Left renal pelvis (tissue), 4 donors: ENCODE measurements at regions not wholly inside any gene's neighbourhood (a gene's known extent, or its start where the extent isn't known, plus 50 kb on each side); places are given as distances from the start of the nearest gene placed in this dataset.
A peak's percentile ranks its signal among the peaks of the same experiment; 100 is the strongest.
"Not testable (repeated sequence)": the region's sequence is repeated elsewhere in the genome, so short reads cannot be mapped to it uniquely, and the experiment has no call there.

Source experiments
- DNase-seq, 4 donors: peaks; one replicate each; pipeline ENCODE4 v3.0.0-alpha.2; 2013; ENCODE audit warnings: low read depth in 4 of 4, low spot score in 3 of 4

DNA sequence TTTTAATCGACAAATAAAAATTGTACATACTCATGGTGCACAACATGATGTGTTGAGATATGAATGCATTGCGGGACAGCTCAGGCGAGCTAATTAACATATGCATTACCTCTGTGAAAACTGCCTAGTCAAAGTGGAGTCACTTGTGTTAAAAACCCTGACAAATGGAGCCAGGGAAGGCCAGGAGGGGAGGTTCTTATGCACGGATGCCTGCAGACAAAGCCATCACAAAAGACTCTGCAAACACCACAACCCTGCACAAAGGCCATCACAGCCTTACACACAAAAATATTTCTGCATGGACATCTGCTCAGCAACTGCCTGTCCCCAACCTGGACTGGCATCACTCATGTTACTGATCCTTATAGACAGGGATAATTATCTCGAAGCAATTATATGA is 204.4 kb upstream of the AJAP1 start:
- DNase-seq = no peak

DNA sequence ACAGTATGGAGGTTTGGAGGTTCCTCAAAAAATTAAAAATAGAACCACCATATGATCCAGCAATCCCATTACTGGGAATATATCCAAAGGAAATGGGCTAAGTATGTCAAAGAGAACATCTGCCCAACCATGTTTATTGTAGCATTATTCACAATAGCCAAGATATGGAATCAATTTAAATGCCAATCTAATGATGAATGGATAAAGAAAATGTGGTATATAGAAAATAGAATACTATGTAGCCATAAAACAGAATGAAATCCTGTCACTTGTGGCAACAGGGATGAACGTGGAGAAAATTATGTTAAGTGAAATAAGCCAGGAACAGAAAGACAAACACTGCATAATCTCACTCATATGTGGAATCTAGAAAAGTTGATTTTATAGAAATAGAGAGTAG is 201.7 kb upstream of the AJAP1 start:
- no peak for DNase-seq

DNA sequence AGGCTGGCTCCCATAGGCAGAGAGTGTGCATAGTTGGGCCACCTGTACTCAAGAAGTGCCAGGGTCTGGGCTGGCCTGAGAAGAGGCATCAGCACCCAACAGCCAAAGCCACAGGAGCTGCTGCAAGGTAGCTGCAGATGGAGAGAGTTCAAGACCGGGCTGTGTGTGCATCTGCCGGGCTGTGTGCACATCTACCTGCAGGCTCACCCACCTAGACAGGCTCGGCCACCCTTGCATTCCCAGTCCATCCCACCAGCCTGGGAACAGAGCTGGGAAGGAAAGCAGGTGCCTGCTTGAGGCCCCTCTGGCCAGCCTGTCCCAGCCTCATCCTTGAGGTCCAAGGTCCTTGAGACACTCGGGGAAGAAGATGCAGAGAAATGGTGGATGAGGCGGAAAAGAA is 194.4 kb upstream of the AJAP1 start:
- DNase-seq = no peak

DNA sequence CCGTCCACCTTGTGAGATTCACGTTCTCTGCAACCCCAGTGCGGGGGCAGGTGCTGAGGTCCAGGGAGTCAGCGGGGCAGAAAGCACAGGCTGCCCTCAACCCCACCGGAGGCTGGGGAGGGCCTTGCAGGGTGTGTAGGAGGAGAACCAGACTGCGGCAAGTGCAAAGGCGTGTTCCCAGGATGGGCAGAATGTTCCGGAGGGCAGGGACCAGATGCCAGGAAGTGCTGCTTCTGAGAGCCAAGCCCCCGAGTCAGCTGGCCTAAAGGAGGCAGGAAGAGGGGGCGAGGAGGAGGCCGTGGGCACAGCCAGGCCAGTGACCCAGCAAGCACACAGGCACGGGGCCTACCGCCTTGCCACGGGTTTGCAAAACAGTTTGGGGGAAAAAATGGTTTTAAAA is 193.8 kb upstream of the AJAP1 start:
- DNase-seq = no peak

DNA sequence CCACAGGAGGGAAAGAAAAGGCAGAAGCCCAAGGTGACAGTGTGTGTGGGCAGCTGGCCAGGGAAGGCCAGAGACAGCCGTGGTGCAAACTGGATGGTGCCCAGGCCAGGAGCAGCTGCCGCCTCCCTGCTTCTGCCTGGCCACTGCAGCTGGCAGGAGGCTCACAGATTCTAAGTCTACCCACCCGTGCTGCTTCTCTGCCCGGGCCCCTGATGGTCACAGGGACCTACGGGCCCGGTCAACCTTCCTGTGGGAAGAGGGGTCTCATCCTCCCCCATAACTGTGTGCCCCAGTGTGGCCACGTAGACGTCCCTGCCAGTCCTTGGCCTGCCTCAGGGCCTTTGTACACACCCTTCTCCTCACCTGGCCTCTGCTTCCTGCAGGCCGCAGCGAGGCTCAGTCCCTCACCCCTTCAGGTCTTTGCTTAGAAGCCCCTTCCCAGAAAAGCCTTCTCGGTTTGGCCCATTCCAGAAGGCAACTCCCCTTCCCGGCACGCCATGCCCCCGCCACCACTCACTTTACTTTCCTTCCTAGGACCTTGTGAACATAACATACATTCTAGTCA is 192.6 kb upstream of the AJAP1 start:
- no peak for DNase-seq

DNA sequence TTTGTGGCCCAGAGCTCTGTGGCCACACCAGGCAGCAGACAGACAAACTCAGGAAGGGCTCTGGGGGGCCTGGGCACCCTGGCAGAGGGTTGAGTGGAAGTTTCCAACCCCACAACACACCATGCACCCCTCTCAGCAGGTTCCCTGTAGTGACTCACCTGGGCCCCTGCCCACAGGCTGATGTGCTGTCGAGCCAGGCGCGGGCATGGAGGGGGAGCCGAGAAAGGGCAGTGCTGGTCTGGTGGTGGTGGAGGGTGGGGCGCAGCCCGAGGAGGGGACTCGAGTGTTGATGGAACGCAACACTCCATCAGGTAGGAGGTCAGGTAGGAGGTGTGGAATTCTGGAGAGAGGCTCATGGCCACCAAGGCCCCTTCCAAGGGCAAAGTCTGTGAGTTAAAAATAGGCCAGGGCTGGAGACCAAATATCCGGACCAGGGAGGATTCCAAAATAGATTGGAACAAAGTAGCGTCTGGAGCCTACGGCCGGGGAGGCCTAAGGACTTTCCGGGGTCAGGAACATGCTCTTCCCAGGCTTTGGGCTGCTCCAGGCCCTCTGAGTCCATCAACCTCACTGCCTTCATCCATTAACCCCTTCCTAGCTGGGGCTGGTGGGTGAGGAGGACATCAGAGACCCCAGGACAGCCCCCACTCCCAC is 191.5 kb upstream of the AJAP1 start:
- no peak for DNase-seq

DNA sequence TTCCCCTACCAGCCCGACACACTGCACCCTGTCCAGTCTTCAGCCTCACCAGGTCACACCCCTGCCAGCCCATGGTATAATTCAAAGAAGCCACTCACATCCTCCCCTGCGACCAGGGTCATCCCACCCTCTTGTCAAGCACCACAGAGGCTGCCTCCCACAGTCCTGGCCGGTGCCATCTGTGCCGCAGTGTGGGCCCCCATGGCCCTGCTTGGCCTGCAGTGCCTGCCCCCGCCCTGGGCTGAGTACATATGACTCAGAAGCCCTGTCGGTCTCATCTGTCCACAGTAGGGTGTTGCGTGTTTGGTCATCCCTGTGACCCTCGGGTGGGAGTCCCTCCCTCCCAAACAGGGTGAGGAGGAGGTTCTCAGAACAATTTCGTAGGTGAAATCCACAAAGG is 190.8 kb upstream of the AJAP1 start:
- DNase-seq = no peak

DNA sequence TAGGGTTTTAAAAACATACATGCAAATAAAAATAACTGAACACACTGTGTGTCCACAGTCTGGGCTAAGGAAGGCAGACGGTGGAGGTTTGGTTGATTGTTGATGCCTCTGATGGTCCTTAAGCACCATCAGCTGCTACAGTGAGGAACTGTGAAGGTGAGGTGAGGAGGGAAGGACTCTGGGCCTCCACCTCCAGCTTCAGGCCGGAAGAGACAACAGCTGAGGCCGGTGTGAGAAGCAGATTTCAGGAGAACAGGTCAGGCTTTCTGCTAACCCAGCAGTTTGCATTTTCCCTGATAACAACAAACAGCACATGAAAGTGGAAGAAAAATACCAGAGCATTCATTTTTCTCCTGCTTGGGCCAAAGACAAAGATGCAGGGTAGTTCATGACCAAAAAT is 189.9 kb upstream of the AJAP1 start:
- no peak for DNase-seq

DNA sequence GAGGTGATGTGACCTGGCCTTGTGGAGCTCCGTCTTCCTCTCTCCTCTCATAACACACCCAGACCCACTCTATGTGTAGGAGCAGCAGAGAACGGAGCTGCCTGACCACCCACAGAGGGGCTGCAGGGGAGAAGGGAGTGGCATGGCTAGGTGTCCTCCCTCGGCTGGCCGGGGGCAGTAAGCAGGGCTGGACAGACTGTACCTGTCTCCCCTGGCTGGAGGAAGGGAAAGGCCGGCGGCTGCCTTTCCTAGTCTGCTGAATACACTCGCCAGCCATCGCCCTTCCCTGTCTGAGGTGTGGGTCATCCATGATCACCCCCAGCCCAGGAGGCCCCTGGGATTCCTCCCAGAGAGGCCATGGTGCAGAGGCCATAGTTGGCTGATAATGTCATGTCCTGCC is 187.2 kb upstream of the AJAP1 start:
- DNase-seq = no peak

DNA sequence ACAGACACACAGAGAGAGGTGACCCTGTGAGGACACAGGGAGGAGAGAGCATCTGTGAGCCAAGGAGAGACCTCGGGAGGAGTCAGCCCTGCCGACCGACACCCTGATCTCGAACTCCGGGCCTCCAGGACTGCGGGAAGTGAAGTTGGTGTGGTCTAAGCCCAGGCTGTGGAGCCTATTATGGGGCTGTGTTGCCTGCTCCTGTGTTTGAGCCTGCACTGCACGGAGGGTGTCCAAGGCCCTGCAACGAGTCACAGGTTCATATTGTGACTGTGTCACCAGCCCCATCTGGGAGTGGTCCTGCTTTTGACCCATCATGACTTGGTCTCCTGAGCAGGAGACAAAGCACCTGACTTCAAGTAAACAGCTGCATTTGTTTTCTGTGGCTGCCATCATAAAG is 186.0 kb upstream of the AJAP1 start:
- no peak for DNase-seq

DNA sequence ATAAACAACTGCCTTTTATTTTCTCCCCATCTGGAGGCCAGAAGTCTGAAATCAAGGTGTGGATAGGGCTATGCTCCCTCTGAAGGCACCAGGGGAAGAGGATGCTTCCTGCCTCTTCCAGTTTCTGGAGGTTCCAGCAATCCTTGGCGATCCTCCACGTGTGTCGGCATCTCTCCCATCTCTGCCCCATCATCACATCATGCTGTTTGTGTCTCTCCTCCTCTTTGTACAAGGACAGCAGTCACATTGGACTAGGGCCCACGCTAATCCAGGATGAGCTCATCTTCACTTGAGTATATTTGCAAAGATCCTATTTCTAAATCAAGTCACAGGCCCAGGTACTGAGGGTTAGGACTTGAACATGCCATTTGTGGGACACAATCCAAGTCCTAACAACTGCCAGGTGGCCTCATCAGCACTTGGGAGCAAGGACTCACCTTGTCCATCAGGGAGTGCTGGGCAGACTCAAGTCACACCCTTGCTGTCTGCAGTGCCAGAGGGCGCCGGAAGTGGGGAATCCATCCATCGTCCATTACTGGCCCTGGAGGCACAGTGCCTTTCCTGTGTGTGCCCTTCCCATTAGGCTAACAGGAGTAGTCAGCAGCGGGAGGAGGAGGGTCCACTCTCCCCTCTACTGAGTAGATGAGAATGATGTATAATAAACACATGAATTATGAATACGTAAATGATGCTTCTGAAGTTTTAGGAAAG is 185.4 kb upstream of the AJAP1 start:
- no peak for DNase-seq

DNA sequence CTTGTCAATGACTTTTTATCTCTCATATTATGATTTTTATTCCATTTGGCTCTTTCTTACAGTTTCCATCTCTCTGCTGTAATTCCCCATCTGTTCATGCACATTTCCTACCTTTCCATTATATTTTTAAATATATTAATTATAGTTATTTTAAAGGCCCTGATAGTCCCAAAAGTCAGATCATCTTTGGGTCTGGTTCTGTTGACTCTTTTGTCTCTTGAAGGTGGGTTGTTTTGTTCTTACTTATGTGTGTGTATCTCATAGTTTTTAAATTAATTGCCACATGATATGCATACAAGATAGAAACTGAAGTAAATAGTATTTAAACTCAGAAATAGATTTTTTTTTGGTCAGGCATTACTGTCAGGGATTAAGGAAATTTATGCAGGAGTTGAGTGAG is 178.0 kb upstream of the AJAP1 start:
- no peak for DNase-seq

DNA sequence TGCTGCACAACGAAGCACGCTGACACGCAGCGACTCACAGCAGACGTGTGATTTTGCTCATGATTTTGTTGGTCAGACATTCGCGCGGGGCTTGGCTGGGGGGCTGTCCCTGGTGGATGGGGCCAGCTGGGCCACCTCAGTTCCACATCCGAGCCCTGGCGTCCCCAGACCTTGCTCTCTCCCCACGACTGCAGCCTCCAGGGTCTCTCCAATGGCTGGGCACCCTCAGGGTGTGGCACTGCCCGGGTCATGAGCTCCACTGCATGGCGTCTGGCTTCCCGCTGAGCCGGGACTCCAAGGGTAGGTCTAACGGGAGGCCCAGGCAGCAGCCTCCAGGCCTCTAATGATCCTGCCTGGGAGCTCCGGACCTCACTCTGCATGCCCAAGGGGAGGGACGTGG is 173.0 kb upstream of the AJAP1 start:
- DNase-seq = no peak

DNA sequence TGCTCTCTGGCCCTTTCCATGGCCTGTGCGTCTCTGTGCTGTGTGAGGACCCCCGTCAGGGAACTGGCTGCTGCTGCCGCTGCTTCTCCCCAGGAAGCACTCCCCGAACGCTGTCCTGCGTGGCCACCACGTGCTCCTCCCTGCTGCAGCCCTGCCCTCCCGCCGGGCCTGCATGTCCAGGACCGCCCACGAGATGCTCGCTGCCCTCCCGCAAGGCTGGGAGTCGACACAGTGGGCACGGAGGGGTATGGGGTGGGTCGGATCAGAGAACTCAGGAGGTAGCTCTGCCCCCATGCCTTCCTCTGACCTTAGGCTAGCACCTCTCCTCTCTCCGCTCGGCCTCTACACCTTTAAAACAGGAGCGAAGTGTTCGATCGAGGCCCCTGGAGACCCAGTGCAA is 171.9 kb upstream of the AJAP1 start:
- DNase-seq = no peak

DNA sequence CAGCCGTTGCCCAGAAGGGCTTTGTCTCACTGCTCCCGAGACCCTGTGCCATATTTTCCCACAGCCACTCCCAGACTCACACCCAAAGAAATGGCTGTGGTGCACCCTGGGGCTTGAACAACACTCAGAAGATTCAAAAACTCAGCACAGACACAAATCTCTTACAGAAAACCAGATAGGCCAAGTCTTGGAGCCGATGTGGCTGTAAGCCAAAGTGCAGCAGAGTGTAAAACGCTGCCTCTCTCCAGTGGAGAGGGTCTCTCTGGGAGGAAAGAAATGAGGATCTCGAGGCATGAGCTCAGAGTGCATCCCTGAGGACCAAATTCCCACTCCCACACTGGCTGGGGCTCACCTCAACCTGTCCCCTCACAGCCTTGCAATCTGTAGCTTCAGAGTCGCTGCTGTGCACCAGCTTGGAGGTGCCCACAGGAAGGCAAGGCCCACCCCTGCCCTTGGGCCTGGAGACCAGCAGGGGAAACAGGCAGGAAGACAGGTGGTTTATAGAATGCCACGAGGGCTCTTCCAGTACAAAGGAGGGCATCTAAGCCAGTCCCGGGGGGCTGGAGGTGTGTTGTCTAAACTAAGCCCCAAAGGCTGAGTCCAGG is 171.3 kb upstream of the AJAP1 start:
- DNase-seq = no peak

DNA sequence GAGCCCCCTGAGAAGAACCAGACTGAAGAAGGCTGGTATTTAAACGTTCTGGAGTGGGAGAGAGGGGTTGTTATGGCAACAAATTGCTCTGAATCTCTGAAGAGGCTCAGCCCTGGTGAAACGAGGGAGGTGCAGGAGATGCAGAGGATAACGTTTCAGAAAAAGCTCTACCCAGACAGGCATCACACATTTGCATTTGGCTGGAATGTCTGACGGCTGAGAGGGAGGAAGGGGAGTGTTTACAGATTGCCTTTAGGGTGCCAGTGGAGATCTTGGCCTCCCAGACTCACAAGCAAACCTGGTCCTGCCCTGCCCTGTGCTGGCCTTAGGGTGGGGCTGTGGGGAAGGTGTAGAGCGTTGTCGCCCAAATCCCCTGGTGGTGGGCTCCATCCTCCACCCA is 169.0 kb upstream of the AJAP1 start:
- DNase-seq = peak in 2 of 4 donors; percentile 24 to 49

DNA sequence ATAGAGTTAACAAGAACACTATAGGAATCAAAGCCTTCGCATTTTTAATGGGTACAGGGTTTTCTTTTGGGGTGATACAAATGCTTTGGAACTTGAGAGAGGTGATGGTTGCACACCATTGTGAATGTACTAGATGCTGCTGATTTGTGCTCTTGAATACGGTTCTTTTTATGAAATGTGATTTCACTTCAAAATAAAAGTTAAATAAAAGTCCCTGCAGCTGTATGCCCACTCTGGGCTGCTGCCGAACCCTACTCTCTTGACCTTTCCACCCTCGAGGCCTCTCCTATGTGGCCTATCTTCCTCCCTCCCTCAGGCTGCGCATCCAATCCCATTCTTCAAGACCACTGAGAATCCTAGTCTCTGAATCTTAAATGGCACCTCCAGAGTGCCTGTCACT is 168.5 kb upstream of the AJAP1 start:
- DNase-seq = no peak

DNA sequence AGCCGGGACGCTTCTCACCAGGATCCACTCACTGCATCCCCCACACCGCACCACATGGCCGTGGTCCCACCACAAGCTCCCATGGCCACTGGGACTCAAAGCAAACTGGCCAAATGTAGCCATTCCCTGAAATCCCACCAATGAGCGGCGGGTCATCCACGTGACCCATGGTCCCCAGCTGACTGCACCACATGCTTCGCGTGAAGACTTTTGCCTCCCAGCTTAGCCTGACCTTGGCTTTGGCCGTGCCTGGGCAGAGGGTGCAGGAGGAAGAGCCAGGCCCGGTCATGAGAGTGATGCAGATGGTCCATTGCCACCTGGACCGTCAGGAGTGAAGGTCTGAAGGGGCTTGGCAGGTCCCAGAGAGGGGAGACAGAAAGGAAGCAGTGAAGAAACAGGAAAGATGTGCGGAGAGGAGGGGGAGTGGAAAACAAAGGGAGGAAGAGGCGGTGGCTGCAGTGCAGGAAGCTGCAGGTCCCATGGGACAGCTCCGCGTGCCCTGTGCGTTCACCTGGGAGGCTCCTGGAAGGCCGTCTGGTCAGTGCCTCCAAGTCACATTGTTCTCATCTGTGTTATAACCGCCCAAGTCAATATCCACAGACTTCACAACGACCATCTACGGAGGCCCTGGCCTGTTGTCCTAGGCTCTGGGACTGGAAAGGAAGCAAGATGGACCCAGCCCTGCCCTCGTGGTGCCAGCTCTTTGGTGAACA is 167.8 kb upstream of the AJAP1 start:
- DNase-seq = no peak

DNA sequence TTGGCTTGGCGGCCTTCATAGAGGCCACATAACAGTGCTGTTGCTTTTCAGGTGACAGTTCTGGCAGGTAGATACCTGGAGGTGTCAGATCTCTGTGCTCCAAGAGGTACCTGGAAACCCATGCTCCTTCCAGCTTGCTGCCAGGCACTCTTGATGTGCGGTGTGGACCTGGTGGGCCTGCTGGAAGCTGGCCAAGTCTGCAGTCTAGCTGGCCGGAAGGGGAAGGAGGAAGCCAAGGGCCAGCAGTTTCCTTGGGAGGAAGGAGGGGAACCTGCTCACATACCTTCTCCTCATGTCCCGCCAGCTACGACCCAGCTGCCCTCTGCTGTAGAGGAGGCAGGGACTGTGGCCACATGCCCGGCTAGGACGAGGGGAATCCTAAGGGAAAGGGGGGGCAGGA is 166.4 kb upstream of the AJAP1 start:
- DNase-seq = no peak

DNA sequence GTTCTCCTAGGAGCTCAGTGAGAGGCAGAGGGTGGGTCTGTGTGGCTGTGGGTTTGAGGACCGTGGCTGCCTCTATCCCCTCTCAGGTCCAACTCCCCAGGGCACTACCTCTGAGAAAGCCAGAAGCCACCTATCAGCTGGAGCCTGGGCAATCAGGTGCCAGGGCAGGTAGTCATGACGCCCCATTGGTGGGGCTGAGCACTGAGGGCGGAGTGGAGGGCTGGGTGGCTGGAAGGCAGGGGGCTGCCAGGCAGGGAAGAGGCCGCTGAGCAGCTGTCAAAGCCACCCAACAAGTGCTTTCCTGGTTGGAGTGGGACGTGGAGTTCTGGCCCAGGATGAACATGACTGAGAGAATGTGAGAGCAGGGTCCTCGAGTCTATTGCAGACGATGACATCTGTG is 164.9 kb upstream of the AJAP1 start:
- DNase-seq = no peak

DNA sequence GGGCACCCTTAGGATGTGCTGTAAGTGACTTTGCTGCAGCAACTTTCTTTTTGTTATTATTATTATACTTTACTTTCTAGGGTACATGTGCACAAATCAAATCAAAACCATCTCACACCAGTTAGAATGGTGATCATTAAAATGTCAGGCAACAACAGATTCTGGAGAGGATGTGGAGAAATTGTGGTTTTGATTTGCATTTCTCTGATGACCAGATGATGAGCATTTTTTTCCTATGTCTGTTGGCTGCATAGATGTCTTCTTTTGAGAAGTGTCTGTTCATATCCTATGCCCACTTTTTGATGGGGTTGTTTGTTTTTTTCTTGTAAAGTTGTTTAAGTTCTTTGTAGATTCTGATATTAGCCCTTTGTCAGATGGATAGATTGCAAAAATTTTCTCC is 164.4 kb upstream of the AJAP1 start:
- DNase-seq = not testable (repeated sequence)
